H1 (cell line): ENCODE measurements at regions not wholly inside any gene's neighbourhood (a gene's known extent, or its start where the extent isn't known, plus 50 kb on each side); places are given as distances from the start of the nearest gene placed in this dataset.

Source experiments
- CTCF ChIA-PET: fragments of 300-600 bp; sonication (Branson Sonifier 250); formaldehyde crosslinking; loops from one replicate; lab custom pipeline; 2021; ENCODE audit not compliant: partially characterized antibody; lab: Charles Lee
- POLR2A ChIA-PET: fragments of 300-600 bp; sonication (Branson Sonifier 250); formaldehyde crosslinking; loops from one replicate; lab custom pipeline; 2021; ENCODE audit warnings: inconsistent platforms; ENCODE audit not compliant: partially characterized antibody; lab: Charles Lee
- DNase-seq, 2 experiments: peaks; one replicate each; pipeline versions ENCODE4 v3.0.0 to v3.0.0-alpha.2; 2010 to 2022; ENCODE audit warnings: low spot score in 2 of 2, low read depth in 1 of 2, mixed read lengths in 1 of 2
- FAIRE-seq: peaks from 2 replicates; lab custom pipeline; 2011; peaks lifted over from hg19 to GRCh38; lab: Jason Lieb, UNC
- H2AFZ ChIP-seq: 2 replicates; pipeline ENCODE4 v1.8.1; 2012; ENCODE audit warnings: low read length, inconsistent platforms
- H2AK5ac ChIP-seq: 2 replicates; pipeline ENCODE4 v1.6.1; 2013; ENCODE audit warnings: low read depth, low read length
- H2BK120ac ChIP-seq: replicated peaks from 2 replicates; pipeline ENCODE3; 2013; ENCODE audit warnings: low read depth, low read length, inconsistent platforms
- H2BK12ac ChIP-seq: 2 replicates; pipeline ENCODE4 v1.6.1; 2013; ENCODE audit warnings: low read depth, low read length
- H2BK15ac ChIP-seq: 2 replicates; pipeline ENCODE4 v1.6.1; 2013; ENCODE audit warnings: low read length
- H2BK20ac ChIP-seq: 2 replicates; pipeline ENCODE4 v1.6.1; 2013; ENCODE audit warnings: low read length
- H2BK5ac ChIP-seq: 2 replicates; pipeline ENCODE4 v1.6.1; 2013; ENCODE audit warnings: low read depth, low read length
- H3K14ac ChIP-seq: 2 replicates; pipeline ENCODE4 v1.6.1; 2013; ENCODE audit warnings: inconsistent platforms; ENCODE audit not compliant: insufficient read length
- H3K18ac ChIP-seq: 2 replicates; pipeline ENCODE4 v1.6.1; 2013; ENCODE audit warnings: low read length; ENCODE audit errors: extremely low read depth
- H3K23ac ChIP-seq: 2 replicates; pipeline ENCODE4 v1.6.1; 2013; ENCODE audit warnings: inconsistent platforms; ENCODE audit not compliant: insufficient read length
- H3K23me2 ChIP-seq: 2 replicates; pipeline ENCODE4 v1.6.1; 2013; ENCODE audit warnings: low read depth, low read length
- H3K27ac ChIP-seq: 2 replicates; pipeline ENCODE4 v1.6.1; 2011; ENCODE audit warnings: low read depth, low read length, inconsistent platforms
- H3K27me3 ChIP-seq, 4 experiments: replicated peaks in 1 of 4; 1 replicate in 1 of 4; 2 replicates in 3 of 4; pipeline versions ENCODE4 v1.6.1 to v1.8.1; 2011 to 2013; ENCODE audit warnings: low read length in 3 of 4, mild to moderate bottlenecking in 3 of 4, inconsistent platforms in 2 of 4, mixed read lengths in 2 of 4, moderate library complexity in 1 of 4; ENCODE audit not compliant: control insufficient read depth in 3 of 4, insufficient read depth in 3 of 4; ENCODE audit errors: extremely low read depth in 1 of 4
- H3K36me3 ChIP-seq, 4 experiments: 2 replicates each; pipeline versions ENCODE4 v1.6.1 to v1.8.1; 2011 to 2013; ENCODE audit warnings: mild to moderate bottlenecking in 4 of 4, low read length in 3 of 4, moderate library complexity in 2 of 4, control low read depth in 1 of 4, inconsistent platforms in 1 of 4; ENCODE audit not compliant: insufficient read depth in 4 of 4, control insufficient read depth in 2 of 4
- H3K4ac ChIP-seq: replicated peaks from 2 replicates; pipeline ENCODE3; 2013; ENCODE audit warnings: low read length, low read depth, mixed read lengths, inconsistent platforms; ENCODE audit not compliant: insufficient read length
- H3K4me1 ChIP-seq, 4 experiments: replicated peaks in 1 of 4; 1 replicate in 1 of 4; 2 replicates in 3 of 4; pipeline versions ENCODE4 v1.6.1 to v1.8.1; 2011 to 2013; ENCODE audit warnings: low read length in 3 of 4, inconsistent platforms in 2 of 4, mixed read lengths in 1 of 4; ENCODE audit not compliant: insufficient read depth in 4 of 4, control insufficient read depth in 3 of 4
- H3K4me2 ChIP-seq, 2 experiments: 2 replicates each; pipeline versions ENCODE4 v1.6.1 to v1.8.1; 2011 to 2013; ENCODE audit warnings: low read depth in 2 of 2, low read length in 2 of 2, control low read depth in 1 of 2, inconsistent platforms in 1 of 2, mild to moderate bottlenecking in 1 of 2; ENCODE audit not compliant: insufficient read depth in 1 of 2
- H3K4me3 ChIP-seq, 4 experiments: fragments of 200-600, 300-600 bp in 1 of 4; sonication (generic), shearing (Covaris generic), sonication (Bioruptor Twin) in 1 of 4; 2 replicates each; pipeline versions ENCODE4 v1.5.1 to v1.8.1; 2011 to 2016; ENCODE audit warnings: low read length in 4 of 4, low read depth in 3 of 4, control low read depth in 2 of 4, inconsistent platforms in 2 of 4, mild to moderate bottlenecking in 2 of 4, mixed read lengths in 1 of 4, moderate library complexity in 1 of 4; ENCODE audit not compliant: insufficient read depth in 2 of 4; ENCODE audit errors: extremely low read depth in 1 of 4
- H3K56ac ChIP-seq: replicated peaks from 2 replicates; pipeline ENCODE3; 2013; ENCODE audit warnings: low read depth, mild to moderate bottlenecking, mixed read lengths, low read length, inconsistent platforms; ENCODE audit not compliant: insufficient read length
- H3K79me1 ChIP-seq: 2 replicates; pipeline ENCODE4 v1.6.1; 2013; ENCODE audit warnings: low read depth, low read length, control low read depth
- H3K79me2 ChIP-seq, 2 experiments: 2 replicates each; pipeline versions ENCODE4 v1.6.1 to v1.8.1; 2012 to 2013; ENCODE audit warnings: low read length in 2 of 2, mild to moderate bottlenecking in 2 of 2, inconsistent platforms in 1 of 2; ENCODE audit not compliant: insufficient read depth in 2 of 2, control insufficient read depth in 1 of 2
- H3K9ac ChIP-seq, 4 experiments: replicated peaks in 1 of 4; 1 replicate in 1 of 4; 2 replicates in 3 of 4; pipeline versions ENCODE4 v1.6.1 to v1.8.1; 2011 to 2013; ENCODE audit warnings: low read depth in 3 of 4, low read length in 3 of 4, control low read depth in 2 of 4, mild to moderate bottlenecking in 2 of 4, moderate library complexity in 2 of 4, inconsistent platforms in 1 of 4; ENCODE audit errors: extremely low read depth in 1 of 4
- H3K9me3 ChIP-seq, 2 experiments: 2 replicates each; pipeline versions ENCODE4 v1.6.1 to v1.8.1; 2012 to 2013; ENCODE audit warnings: mild to moderate bottlenecking in 2 of 2, moderate library complexity in 2 of 2, control low read depth in 1 of 2, inconsistent platforms in 1 of 2, low read depth in 1 of 2, low read length in 1 of 2, mixed read lengths in 1 of 2; ENCODE audit not compliant: insufficient read depth in 2 of 2
- H4K20me1 ChIP-seq, 2 experiments: replicated peaks in 1 of 2; 2 replicates each; pipeline versions ENCODE3 to v1.8.1; 2011 to 2013; ENCODE audit warnings: inconsistent platforms in 2 of 2, low read length in 2 of 2, mild to moderate bottlenecking in 1 of 2; ENCODE audit not compliant: insufficient read depth in 2 of 2, control insufficient read depth in 1 of 2
- H4K5ac ChIP-seq: 2 replicates; pipeline ENCODE4 v1.6.1; 2013; ENCODE audit warnings: low read length, low read depth, mixed read lengths, inconsistent platforms; ENCODE audit not compliant: insufficient read length
- H4K8ac ChIP-seq: 2 replicates; pipeline ENCODE4 v1.8.0; 2013; ENCODE audit warnings: mild to moderate bottlenecking, moderate library complexity, low read length, inconsistent platforms; ENCODE audit not compliant: insufficient read depth; ENCODE audit errors: extremely low read depth
- H4K91ac ChIP-seq: replicated peaks from 2 replicates; pipeline ENCODE3; 2013; ENCODE audit warnings: low read length, mixed read lengths, inconsistent platforms; ENCODE audit not compliant: insufficient read length
- CEBPB ChIP-seq: IDR thresholded peaks from 2 replicates; pipeline ENCODE4 v1.6.1; 2012; ENCODE audit warnings: low read depth, low read length
- CTBP2 ChIP-seq: IDR thresholded peaks from 2 replicates; pipeline ENCODE4 v1.7.0; 2011; ENCODE audit warnings: borderline replicate concordance, mild to moderate bottlenecking, moderate library complexity, mixed read lengths, low read length; ENCODE audit not compliant: insufficient read depth, insufficient read length
- JUN ChIP-seq: IDR thresholded peaks from 2 replicates; pipeline ENCODE4 v1.6.1; 2011; ENCODE audit warnings: low read depth, mild to moderate bottlenecking, improper control_type of control experiment, low read length
- KDM5A ChIP-seq: fragments of 200-600 bp; IDR thresholded peaks from 2 replicates; pipeline ENCODE4 v1.7.1; 2012; ENCODE audit warnings: mild to moderate bottlenecking, low read length, inconsistent platforms, mixed read lengths
- RBBP5 ChIP-seq: IDR thresholded peaks from 2 replicates; pipeline ENCODE4 v1.7.1; 2012; ENCODE audit warnings: low read depth, mild to moderate bottlenecking, inconsistent platforms, low read length, moderate library complexity, borderline replicate concordance
- WGBS, 2 experiments: shearing (Covaris generic) in 1 of 2; methylation state at CpG; one replicate each; pipeline versions ENCODE4 v1.1.6 to v1.1.7; 2013 to 2015; ENCODE audit warnings: low lambda C conversion rate in 2 of 2, mixed read lengths in 2 of 2, inconsistent platforms in 1 of 2, low coverage in 1 of 2, missing lambda C conversion rate in 1 of 2; ENCODE audit not compliant: insufficient replicate concordance in 2 of 2, insufficient coverage in 1 of 2, insufficient read length in 1 of 2; ENCODE audit errors: extremely low coverage in 1 of 2, missing lambda C conversion rate in 1 of 2; 5-methylcytosine and 5-hydroxymethylcytosine counted together
- TF ChIP-seq, protein P1 (sequence below): IDR thresholded peaks from 2 replicates; pipeline ENCODE4 v1.6.1; 2012; ENCODE audit warnings: inconsistent platforms

DNA sequence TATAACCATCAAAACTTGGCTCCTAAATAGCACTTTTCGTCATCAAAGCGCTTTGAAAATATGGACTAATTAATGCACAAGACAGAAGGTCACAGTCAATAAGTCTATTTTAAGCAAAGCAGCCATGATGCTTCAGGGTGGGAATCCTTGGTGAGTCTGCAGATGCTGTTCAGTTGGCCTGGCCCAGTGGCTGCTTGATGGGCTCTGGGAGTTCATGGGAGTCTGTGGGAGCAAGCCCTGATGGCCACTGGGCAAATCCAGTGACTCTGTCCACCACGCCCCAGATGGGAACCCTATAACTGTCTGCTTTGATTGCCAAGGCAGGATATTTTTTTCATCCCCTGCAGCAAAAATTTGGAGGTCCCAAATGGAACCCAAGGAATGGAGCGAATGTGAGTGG lies 95.7 kb upstream of the CTBP2 start:
- Histone ChIP-seq H3K4me3 (no peak overlapping the region), H3K23ac (no peak overlapping the region), H2AK5ac (no peak overlapping the region), H3K36me3 (no peaks in the 10 kb centered on the region), H4K91ac (no peak overlapping the region), H2BK15ac (no peak overlapping the region), H3K56ac (no peak overlapping the region), H3K27ac (no peak overlapping the region), H3K18ac (no peak overlapping the region), H3K9me3 (no peaks in the 10 kb centered on the region), H4K8ac (no peak overlapping the region), H3K9ac (no peak overlapping the region), H3K4ac (no peak overlapping the region), H4K5ac (no peak overlapping the region), H3K4me2 (no peak overlapping the region), H3K4me1 (peaks cover 0 to 2% (median 0%) of the 10 kb centered on the region in 4 experiments; a peak in 1 of 7 replicates), H2BK120ac (no peak overlapping the region), H3K79me1 (no peaks in the 10 kb centered on the region), H4K20me1 (no peaks in the 10 kb centered on the region), H3K79me2 (no peaks in the 10 kb centered on the region), H2BK20ac (no peak overlapping the region), H3K27me3 (no peaks in the 10 kb centered on the region), H2BK5ac (no peak overlapping the region), H3K23me2 (peaks cover 3% of the 10 kb centered on the region; the same call in 1 of the 2 replicates), H3K14ac (no peak overlapping the region), H2AFZ (no peak overlapping the region), H2BK12ac (no peak overlapping the region)
- DNase-seq (no peak), FAIRE-seq (no peak)
- POLR2A ChIA-PET = no interaction called here
- no peak for TF ChIP-seq JUN
- no peak for TF ChIP-seq RBBP5
- TF ChIP-seq, protein P1, sequence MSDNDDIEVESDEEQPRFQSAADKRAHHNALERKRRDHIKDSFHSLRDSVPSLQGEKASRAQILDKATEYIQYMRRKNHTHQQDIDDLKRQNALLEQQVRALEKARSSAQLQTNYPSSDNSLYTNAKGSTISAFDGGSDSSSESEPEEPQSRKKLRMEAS = no peak
- TF ChIP-seq KDM5A = no peak
- no peak for TF ChIP-seq CEBPB
- no peak for TF ChIP-seq CTBP2
- WGBS, 2 experiments = 69% methylated on average over 4 of the region's 4 CpGs; no CpG with 5 or more reads in 1 of the 2 experiments
- CTCF ChIA-PET = interaction anchor here (0.9 kb wide), 1 partner anchor 9 kb away, joined by 3 read pairs; no protein-coding TSS in a partner anchor
